SK-N-SH (cell line): ENCODE measurements at regions not wholly inside any gene's neighbourhood (a gene's known extent, or its start where the extent isn't known, plus 50 kb on each side); places are given as distances from the start of the nearest gene placed in this dataset.

Source experiments
- CTCF ChIA-PET: fragments of 300-600, 350-600 bp; formaldehyde crosslinking; extraction: SDS; loops from one replicate; lab custom pipeline; 2021; lab: Yijun Ruan, JAX
- POLR2A ChIA-PET: fragments of 350-600 bp; sonication (Branson Sonifier 250); formaldehyde crosslinking; extraction: SDS; loops from one replicate; lab custom pipeline; 2020; ENCODE audit warnings: antibody characterized with exemption, inconsistent platforms; lab: Yijun Ruan, JAX
- DNase-seq: peaks from one replicate; pipeline ENCODE4 v3.0.0; 2012
- H2AFZ ChIP-seq: fragments of 200-600 bp; sonication (generic); 2 replicates; pipeline ENCODE4 v1.8.1; 2016; ENCODE audit warnings: antibody characterized with exemption, mild to moderate bottlenecking, low read depth
- H3F3A ChIP-seq: fragments of 200-600 bp; sonication (generic); replicated peaks from 2 replicates; pipeline ENCODE3; 2016; ENCODE audit warnings: antibody characterized with exemption, mild to moderate bottlenecking; ENCODE audit not compliant: insufficient read depth
- H3K27ac ChIP-seq, 2 experiments: fragments of 200-500 bp in 1 of 2; fragments of 200-600 bp in 1 of 2; sonication (Bioruptor generic) in 1 of 2; sonication (generic), shearing (Covaris generic) in 1 of 2; 2 replicates each; pipeline versions ENCODE4 v1.5.1 to v1.6.1; 2014 to 2016; ENCODE audit warnings: low read depth in 2 of 2, inconsistent platforms in 1 of 2, low read length in 1 of 2, mild to moderate bottlenecking in 1 of 2, mixed read lengths in 1 of 2
- H3K27me3 ChIP-seq: fragments of 200-600 bp; sonication (generic), shearing (Covaris generic); 2 replicates; pipeline ENCODE4 v1.6.1; 2016; ENCODE audit warnings: mixed run types; ENCODE audit not compliant: insufficient read depth
- H3K36me3 ChIP-seq, 2 experiments: fragments of 200-500 bp in 1 of 2; fragments of 200-600 bp in 1 of 2; sonication (Bioruptor generic) in 1 of 2; sonication (generic) in 1 of 2; replicated peaks in 1 of 2; 2 replicates each; pipeline versions ENCODE3 to v1.5.1; 2014 to 2016; ENCODE audit warnings: low read length in 1 of 2, mild to moderate bottlenecking in 1 of 2; ENCODE audit not compliant: insufficient read depth in 2 of 2, control insufficient read depth in 1 of 2
- H3K4me1 ChIP-seq, 2 experiments: fragments of 200-500 bp in 1 of 2; fragments of 200-600 bp in 1 of 2; sonication (Bioruptor generic) in 1 of 2; sonication (generic), shearing (Covaris generic) in 1 of 2; 2 replicates each; pipeline versions ENCODE4 v1.5.1 to v1.6.1; 2014 to 2016; ENCODE audit warnings: low read depth in 1 of 2, low read length in 1 of 2, mixed run types in 1 of 2; ENCODE audit not compliant: insufficient read depth in 2 of 2, control insufficient read depth in 1 of 2
- H3K4me2 ChIP-seq: fragments of 200-600 bp; sonication (generic), shearing (Covaris generic); 2 replicates; pipeline ENCODE4 v1.6.1; 2017; ENCODE audit warnings: mixed run types
- H3K4me3 ChIP-seq, 2 experiments: fragments of 200-500 bp in 1 of 2; fragments of 200-600 bp in 1 of 2; sonication (Bioruptor generic) in 1 of 2; sonication (generic), shearing (Covaris generic) in 1 of 2; 2 replicates each; pipeline versions ENCODE4 v1.5.1 to v1.8.1; 2014 to 2016; ENCODE audit warnings: low read depth in 2 of 2, inconsistent platforms in 1 of 2, low read length in 1 of 2, mild to moderate bottlenecking in 1 of 2, mixed read lengths in 1 of 2, moderate library complexity in 1 of 2
- H3K79me2 ChIP-seq: fragments of 200-600 bp; sonication (generic); 2 replicates; pipeline ENCODE4 v1.8.1; 2017; ENCODE audit warnings: mild to moderate bottlenecking; ENCODE audit not compliant: insufficient read depth
- H3K9ac ChIP-seq: fragments of 200-600 bp; sonication (generic); 2 replicates; pipeline ENCODE4 v1.6.1; 2017; ENCODE audit warnings: mixed run types
- H3K9me2 ChIP-seq: fragments of 200-600 bp; sonication (generic); 2 replicates; pipeline ENCODE4 v1.6.1; 2017; ENCODE audit warnings: mixed run types
- H3K9me3 ChIP-seq: fragments of 200-600 bp; sonication (generic); 2 replicates; pipeline ENCODE4 v1.6.1; 2017; ENCODE audit warnings: mixed run types, mild to moderate bottlenecking, moderate library complexity
- H4K20me1 ChIP-seq: fragments of 200-600 bp; sonication (generic); 2 replicates; pipeline ENCODE4 v1.6.1; 2017; ENCODE audit warnings: mild to moderate bottlenecking, mixed run types; ENCODE audit not compliant: insufficient read depth
- CHD2 ChIP-seq: fragments of 150-350 bp; IDR thresholded peaks from 2 replicates; pipeline ENCODE4 v1.6.1; 2018; ENCODE audit warnings: low read length; ENCODE audit not compliant: partially characterized antibody
- ELF1 ChIP-seq: IDR thresholded peaks from 2 replicates; pipeline ENCODE4 v1.4.0; 2012
- EP300 ChIP-seq, 2 experiments: IDR thresholded peaks; 2 replicates each; pipeline versions ENCODE4 v1.4.0 to v1.6.1; 2012; ENCODE audit warnings: borderline replicate concordance in 1 of 2, low read depth in 1 of 2, low read length in 1 of 2
- EZH2phosphoT487 ChIP-seq: fragments of 200-600 bp; sonication (generic); IDR thresholded peaks from 2 replicates; pipeline ENCODE4 v1.6.1; 2017; ENCODE audit warnings: low read depth, mixed run types, mild to moderate bottlenecking, antibody characterized with exemption, moderate library complexity, borderline replicate concordance
- FOXJ3 ChIP-seq: sonication (generic); formaldehyde crosslinking; IDR thresholded peaks from 2 replicates; pipeline ENCODE4 v1.5.1; 2020; ENCODE audit warnings: mild to moderate bottlenecking, missing genetic modification reagents
- FOXM1 ChIP-seq: IDR thresholded peaks from 2 replicates; pipeline ENCODE4 v1.4.0; 2012; ENCODE audit warnings: low read depth, mild to moderate bottlenecking
- GABPA ChIP-seq: IDR thresholded peaks from 2 replicates; pipeline ENCODE4 v1.4.0; 2012; ENCODE audit warnings: low read depth, mild to moderate bottlenecking
- GATA2 ChIP-seq: sonication (generic); formaldehyde crosslinking; IDR thresholded peaks from 2 replicates; pipeline ENCODE4 v1.5.0; 2020; ENCODE audit warnings: mild to moderate bottlenecking, missing genetic modification reagents
- JUND ChIP-seq: IDR thresholded peaks from 2 replicates; pipeline ENCODE4 v1.4.0; 2012
- MEF2A ChIP-seq: IDR thresholded peaks from 2 replicates; pipeline ENCODE4 v1.4.0; 2012; ENCODE audit warnings: low read depth, borderline replicate concordance
- MXI1 ChIP-seq: IDR thresholded peaks from 2 replicates; pipeline ENCODE4 v1.6.1; 2012; ENCODE audit warnings: mild to moderate bottlenecking, low read depth, low read length, improper control_type of control experiment
- NFIC ChIP-seq: IDR thresholded peaks from 2 replicates; pipeline ENCODE4 v1.4.0; 2012; ENCODE audit warnings: borderline replicate concordance
- POLR2AphosphoS5 ChIP-seq: IDR thresholded peaks from 2 replicates; pipeline ENCODE4 v1.6.1; 2012; ENCODE audit warnings: low read depth, low read length
- RAD21 ChIP-seq: IDR thresholded peaks from 2 replicates; pipeline ENCODE4 v1.6.1; 2012; ENCODE audit warnings: mild to moderate bottlenecking, low read length
- RCOR1 ChIP-seq: fragments of 150-350 bp; IDR thresholded peaks from 2 replicates; pipeline ENCODE4 v1.6.1; 2017; ENCODE audit warnings: antibody characterized with exemption, low read length
- RFX5 ChIP-seq: IDR thresholded peaks from 2 replicates; pipeline ENCODE4 v1.6.1; 2012; ENCODE audit warnings: mild to moderate bottlenecking, improper control_type of control experiment, low read length
- RXRA ChIP-seq: IDR thresholded peaks from 2 replicates; pipeline ENCODE4 v1.4.0; 2012; ENCODE audit warnings: low read depth, mild to moderate bottlenecking, borderline replicate concordance
- SMC3 ChIP-seq: IDR thresholded peaks from 2 replicates; pipeline ENCODE4 v1.6.1; 2012; ENCODE audit warnings: low read depth, low read length, improper control_type of control experiment
- TAF1 ChIP-seq: IDR thresholded peaks from 2 replicates; pipeline ENCODE4 v1.6.1; 2012; ENCODE audit warnings: low read depth, mild to moderate bottlenecking, low read length, moderate library complexity, borderline replicate concordance
- TCF12 ChIP-seq: IDR thresholded peaks from 2 replicates; pipeline ENCODE4 v1.4.0; 2012
- TEAD4 ChIP-seq: IDR thresholded peaks from 2 replicates; pipeline ENCODE4 v1.4.0; 2012; ENCODE audit warnings: mild to moderate bottlenecking, borderline replicate concordance; ENCODE audit not compliant: insufficient read depth
- YY1 ChIP-seq: IDR thresholded peaks from 2 replicates; pipeline ENCODE4 v1.4.0; 2012; ENCODE audit warnings: low read depth, mild to moderate bottlenecking
- WGBS: methylation state at CpG from one replicate; pipeline ENCODE4 v1.1.6; 2017; ENCODE audit warnings: low lambda C conversion rate; 5-methylcytosine and 5-hydroxymethylcytosine counted together
- TF ChIP-seq, protein P1 (sequence below): IDR thresholded peaks from 2 replicates; pipeline ENCODE4 v1.4.0; 2012; ENCODE audit warnings: low read depth, borderline replicate concordance
- TF ChIP-seq, protein P2 (sequence below): IDR thresholded peaks from 2 replicates; pipeline ENCODE4 v1.4.0; 2012; ENCODE audit warnings: low read depth, borderline replicate concordance
- TF ChIP-seq, protein P3 (sequence below): IDR thresholded peaks from 2 replicates; pipeline ENCODE4; 2012
- TF ChIP-seq, protein P4 (sequence below): fragments of 150-350 bp; IDR thresholded peaks from 2 replicates; pipeline ENCODE4 v1.6.1; 2017; ENCODE audit warnings: antibody characterized with exemption, low read length, low read depth, borderline replicate concordance

DNA sequence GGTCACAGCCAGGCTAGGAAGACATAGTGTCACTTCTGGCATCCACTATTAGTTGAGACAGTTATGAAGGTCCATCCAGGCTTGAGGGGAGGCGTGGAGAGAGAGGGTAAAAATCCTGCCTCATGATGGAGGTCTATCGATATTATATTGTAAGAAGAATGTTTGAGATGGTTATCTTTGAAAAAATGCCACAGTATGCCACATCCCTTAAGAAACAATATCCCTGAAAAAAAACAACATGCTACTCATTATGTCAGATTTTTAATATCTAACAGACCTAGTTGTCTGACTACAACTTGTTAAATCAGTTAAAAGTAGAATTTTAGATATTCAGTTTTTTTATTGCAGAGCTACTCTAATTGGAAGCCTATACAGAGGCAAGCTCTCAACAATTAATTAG, 121.7 kb upstream of the SLC5A12 start:
- H3K9ac ChIP-seq, result no peak overlapping the region
- H3K4me2 ChIP-seq, result no peak overlapping the region
- no peak for DNase-seq
- no peak overlapping the region for H3K4me3 ChIP-seq
- TF ChIP-seq FOXJ3 (CRISPR knock-in tag) (no peak), POLR2AphosphoS5 (no peak), GABPA (no peak), TCF12 (peak; percentile 77), RAD21 (no peak), RXRA (no peak), RCOR1 (no peak), MXI1 (no peak), NFIC (no peak; the same call in 1 of the 2 replicates), TEAD4 (no peak), GATA2 (no peak), YY1 (no peak), TAF1 (no peak), MEF2A (no peak), EP300 (IDR thresholded peaks at IDR 0.05; ENCODE audit: borderline replicate concordance in 1 of 2, low read depth in 1 of 2, low read length in 1 of 2) (peak; percentile 42 to 64; a peak in 3 of 4 replicates), RFX5 (no peak), FOXM1 (0 out of 2 replicates have a peak, but pooled peaks have one; percentile 27), ELF1 (no peak), CHD2 (no peak), EZH2phosphoT487 (no peak), SMC3 (no peak), JUND (peak; percentile 35; the same call in 1 of the 2 replicates)
- TF ChIP-seq, protein P1, sequence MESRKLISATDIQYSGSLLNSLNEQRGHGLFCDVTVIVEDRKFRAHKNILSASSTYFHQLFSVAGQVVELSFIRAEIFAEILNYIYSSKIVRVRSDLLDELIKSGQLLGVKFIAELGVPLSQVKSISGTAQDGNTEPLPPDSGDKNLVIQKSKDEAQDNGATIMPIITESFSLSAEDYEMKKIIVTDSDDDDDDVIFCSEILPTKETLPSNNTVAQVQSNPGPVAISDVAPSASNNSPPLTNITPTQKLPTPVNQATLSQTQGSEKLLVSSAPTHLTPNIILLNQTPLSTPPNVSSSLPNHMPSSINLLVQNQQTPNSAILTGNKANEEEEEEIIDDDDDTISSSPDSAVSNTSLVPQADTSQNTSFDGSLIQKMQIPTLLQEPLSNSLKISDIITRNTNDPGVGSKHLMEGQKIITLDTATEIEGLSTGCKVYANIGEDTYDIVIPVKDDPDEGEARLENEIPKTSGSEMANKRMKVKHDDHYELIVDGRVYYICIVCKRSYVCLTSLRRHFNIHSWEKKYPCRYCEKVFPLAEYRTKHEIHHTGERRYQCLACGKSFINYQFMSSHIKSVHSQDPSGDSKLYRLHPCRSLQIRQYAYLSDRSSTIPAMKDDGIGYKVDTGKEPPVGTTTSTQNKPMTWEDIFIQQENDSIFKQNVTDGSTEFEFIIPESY, result no peak
- TF ChIP-seq, protein P2, sequence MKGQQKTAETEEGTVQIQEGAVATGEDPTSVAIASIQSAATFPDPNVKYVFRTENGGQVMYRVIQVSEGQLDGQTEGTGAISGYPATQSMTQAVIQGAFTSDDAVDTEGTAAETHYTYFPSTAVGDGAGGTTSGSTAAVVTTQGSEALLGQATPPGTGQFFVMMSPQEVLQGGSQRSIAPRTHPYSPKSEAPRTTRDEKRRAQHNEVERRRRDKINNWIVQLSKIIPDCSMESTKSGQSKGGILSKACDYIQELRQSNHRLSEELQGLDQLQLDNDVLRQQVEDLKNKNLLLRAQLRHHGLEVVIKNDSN, result no peak
- TF ChIP-seq, protein P3, sequence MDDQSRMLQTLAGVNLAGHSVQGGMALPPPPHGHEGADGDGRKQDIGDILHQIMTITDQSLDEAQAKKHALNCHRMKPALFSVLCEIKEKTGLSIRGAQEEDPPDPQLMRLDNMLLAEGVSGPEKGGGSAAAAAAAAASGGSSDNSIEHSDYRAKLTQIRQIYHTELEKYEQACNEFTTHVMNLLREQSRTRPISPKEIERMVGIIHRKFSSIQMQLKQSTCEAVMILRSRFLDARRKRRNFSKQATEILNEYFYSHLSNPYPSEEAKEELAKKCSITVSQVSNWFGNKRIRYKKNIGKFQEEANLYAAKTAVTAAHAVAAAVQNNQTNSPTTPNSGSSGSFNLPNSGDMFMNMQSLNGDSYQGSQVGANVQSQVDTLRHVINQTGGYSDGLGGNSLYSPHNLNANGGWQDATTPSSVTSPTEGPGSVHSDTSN, result peak; percentile 23
- TF ChIP-seq, protein P4, sequence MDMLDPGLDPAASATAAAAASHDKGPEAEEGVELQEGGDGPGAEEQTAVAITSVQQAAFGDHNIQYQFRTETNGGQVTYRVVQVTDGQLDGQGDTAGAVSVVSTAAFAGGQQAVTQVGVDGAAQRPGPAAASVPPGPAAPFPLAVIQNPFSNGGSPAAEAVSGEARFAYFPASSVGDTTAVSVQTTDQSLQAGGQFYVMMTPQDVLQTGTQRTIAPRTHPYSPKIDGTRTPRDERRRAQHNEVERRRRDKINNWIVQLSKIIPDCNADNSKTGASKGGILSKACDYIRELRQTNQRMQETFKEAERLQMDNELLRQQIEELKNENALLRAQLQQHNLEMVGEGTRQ, result no peak
- 0 out of 2 replicates have a peak overlapping the region, but pooled peaks have one; percentile 13 for H2AFZ ChIP-seq
- peak overlapping the region; percentile 78 to 81 for H3K27ac ChIP-seq
- H4K20me1 ChIP-seq, result no peaks in the 10 kb centered on the region
- H3K9me2 ChIP-seq, result no peaks in the 10 kb centered on the region
- no peaks in the 10 kb centered on the region for H3K36me3 ChIP-seq
- no peaks in the 10 kb centered on the region for H3K79me2 ChIP-seq
- CTCF ChIA-PET, result interaction anchor here (0.7 to 1.4 kb wide), 3 partner anchors 8 to 47 kb away, joined by 3 read pairs; no protein-coding TSS in a partner anchor
- peaks cover 13 to 46% of the 10 kb centered on the region in 2 experiments for H3K4me1 ChIP-seq
- peaks cover 16% of the 10 kb centered on the region for H3F3A ChIP-seq
- no peaks in the 10 kb centered on the region for H3K9me3 ChIP-seq
- POLR2A ChIA-PET, result no interaction called here
- 37% methylated on average over 2 of the region's 2 CpGs for WGBS
- no peaks in the 10 kb centered on the region for H3K27me3 ChIP-seq
